ENCODE measurements at regions not wholly inside any gene's neighbourhood (a gene's known extent, or its start where the extent isn't known, plus 50 kb on each side); places are given as distances from the start of the nearest gene placed in this dataset.
A peak's percentile ranks its signal among the peaks of the same experiment; 100 is the strongest.

DNA sequence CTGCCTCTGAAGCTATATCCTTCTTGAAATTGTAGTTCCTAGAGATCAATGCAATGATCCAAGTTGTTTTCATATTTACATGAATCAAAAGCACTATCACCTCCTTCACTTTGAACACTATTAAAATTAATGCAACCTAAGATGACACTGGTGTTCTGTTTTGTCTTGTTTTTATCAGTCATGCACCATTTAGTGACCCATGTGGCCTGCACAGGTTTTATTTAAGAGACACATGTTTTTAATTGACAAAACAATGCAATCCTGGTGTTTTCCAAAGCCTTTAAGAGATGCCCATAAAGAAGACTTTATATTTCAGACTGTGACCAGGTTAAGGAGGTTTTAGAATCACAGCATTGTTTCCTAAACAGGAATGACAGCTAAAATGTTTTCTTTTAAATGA is 177.5 kb downstream of the FAM181B start:
- H3K27me3 ChIP-seq (ENCODE audit: control insufficient read depth in 3 of 3, insufficient read depth in 3 of 3, low read length in 2 of 3): no peaks in the 10 kb centered on the region
- no peak overlapping the region for H3K27ac ChIP-seq (ENCODE audit: low read depth in 1 of 2, low read length in 1 of 2)
- no peaks in the 10 kb centered on the region for H3K4me1 ChIP-seq (ENCODE audit: control insufficient read depth in 5 of 5, insufficient read depth in 5 of 5, low read length in 5 of 5)
- H3K9ac ChIP-seq (ENCODE audit: insufficient read depth in 1 of 2, low read length in 2 of 2): no peak overlapping the region
- H3K4me3 ChIP-seq: no peak overlapping the region
- TF ChIP-seq, protein P1, sequence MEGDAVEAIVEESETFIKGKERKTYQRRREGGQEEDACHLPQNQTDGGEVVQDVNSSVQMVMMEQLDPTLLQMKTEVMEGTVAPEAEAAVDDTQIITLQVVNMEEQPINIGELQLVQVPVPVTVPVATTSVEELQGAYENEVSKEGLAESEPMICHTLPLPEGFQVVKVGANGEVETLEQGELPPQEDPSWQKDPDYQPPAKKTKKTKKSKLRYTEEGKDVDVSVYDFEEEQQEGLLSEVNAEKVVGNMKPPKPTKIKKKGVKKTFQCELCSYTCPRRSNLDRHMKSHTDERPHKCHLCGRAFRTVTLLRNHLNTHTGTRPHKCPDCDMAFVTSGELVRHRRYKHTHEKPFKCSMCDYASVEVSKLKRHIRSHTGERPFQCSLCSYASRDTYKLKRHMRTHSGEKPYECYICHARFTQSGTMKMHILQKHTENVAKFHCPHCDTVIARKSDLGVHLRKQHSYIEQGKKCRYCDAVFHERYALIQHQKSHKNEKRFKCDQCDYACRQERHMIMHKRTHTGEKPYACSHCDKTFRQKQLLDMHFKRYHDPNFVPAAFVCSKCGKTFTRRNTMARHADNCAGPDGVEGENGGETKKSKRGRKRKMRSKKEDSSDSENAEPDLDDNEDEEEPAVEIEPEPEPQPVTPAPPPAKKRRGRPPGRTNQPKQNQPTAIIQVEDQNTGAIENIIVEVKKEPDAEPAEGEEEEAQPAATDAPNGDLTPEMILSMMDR (IDR thresholded peaks at IDR 0.05; ENCODE audit: control extremely low read depth, extremely low read depth): no peak
- no peaks in the 10 kb centered on the region for H3K36me3 ChIP-seq (ENCODE audit: control insufficient read depth in 4 of 4, insufficient read depth in 4 of 4, low read length in 4 of 4)
- DNase-seq: no peak
- ATAC-seq (ENCODE audit: insufficient read depth, low FRiP score): no peak
- no peaks in the 10 kb centered on the region for H3K9me3 ChIP-seq (ENCODE audit: control insufficient read depth in 4 of 4, insufficient read depth in 3 of 4, low read length in 3 of 4)

DNA sequence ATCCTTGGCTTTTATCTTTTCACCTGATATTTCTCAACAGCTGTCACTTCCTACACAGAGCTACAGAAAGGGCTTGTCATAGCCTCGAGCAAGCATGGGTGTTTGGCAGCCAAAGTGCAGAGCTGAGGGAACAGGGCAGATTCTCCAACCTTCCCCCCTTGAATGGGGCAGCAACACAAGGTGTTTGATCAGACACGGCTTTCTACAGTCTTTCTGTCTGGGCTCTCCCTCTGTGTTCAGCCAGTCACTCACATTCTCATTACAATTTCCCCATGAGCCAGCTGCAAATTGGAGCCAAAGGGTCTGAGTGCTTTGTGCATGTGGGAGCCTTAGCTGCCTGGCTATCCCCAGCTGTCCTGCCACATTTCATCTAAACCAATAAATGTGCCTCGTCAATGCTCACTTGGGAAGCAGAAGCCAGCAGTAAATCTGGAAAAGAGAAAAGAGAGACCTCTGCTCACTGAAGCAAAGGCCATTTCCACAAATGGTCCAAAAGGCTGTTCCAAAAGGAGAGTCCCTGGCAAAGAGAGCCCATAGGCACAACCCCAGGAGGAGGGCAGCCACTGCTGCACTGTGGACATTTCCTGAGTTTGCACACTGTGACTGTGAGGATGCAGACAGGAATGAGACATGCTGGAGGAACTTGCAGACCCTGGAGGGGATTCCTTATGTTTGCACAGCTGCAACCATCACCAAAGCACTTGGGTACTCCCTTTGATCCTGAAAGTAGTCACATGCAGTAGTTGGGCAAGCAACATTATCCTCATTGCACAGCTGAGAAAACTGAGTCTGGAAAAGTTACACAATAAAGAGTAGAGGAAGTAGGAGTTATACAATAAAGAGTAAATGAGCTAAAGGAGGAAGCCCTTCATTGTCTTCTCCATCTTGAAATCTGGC is 186.8 kb downstream of the FAM181B start:
- Histone ChIP-seq H3K27me3 (ENCODE audit: control insufficient read depth in 3 of 3, insufficient read depth in 3 of 3, low read length in 2 of 3) (no peaks in the 10 kb centered on the region), H3K4me3 (no peak overlapping the region), H3K9me3 (ENCODE audit: control insufficient read depth in 4 of 4, insufficient read depth in 3 of 4, low read length in 3 of 4) (no peaks in the 10 kb centered on the region), H3K9ac (ENCODE audit: insufficient read depth in 1 of 2, low read length in 2 of 2) (no peak overlapping the region), H3K36me3 (ENCODE audit: control insufficient read depth in 4 of 4, insufficient read depth in 4 of 4, low read length in 4 of 4) (no peaks in the 10 kb centered on the region), H3K27ac (ENCODE audit: low read depth in 1 of 2, low read length in 1 of 2) (no peak overlapping the region), H3K4me1 (ENCODE audit: control insufficient read depth in 5 of 5, insufficient read depth in 5 of 5, low read length in 5 of 5) (peaks cover 0 to 12% (median 0%) of the 10 kb centered on the region in 5 donors)
- 17 to 25% methylated on average over 3 of the region's 3 CpGs for WGBS, 2 donors
- ATAC-seq (ENCODE audit: insufficient read depth, low FRiP score) (no peak), DNase-seq (peak; percentile 28 to 66 (median 65))
- TF ChIP-seq, protein P1 (IDR thresholded peaks at IDR 0.05; ENCODE audit: control extremely low read depth, extremely low read depth): no peak

DNA sequence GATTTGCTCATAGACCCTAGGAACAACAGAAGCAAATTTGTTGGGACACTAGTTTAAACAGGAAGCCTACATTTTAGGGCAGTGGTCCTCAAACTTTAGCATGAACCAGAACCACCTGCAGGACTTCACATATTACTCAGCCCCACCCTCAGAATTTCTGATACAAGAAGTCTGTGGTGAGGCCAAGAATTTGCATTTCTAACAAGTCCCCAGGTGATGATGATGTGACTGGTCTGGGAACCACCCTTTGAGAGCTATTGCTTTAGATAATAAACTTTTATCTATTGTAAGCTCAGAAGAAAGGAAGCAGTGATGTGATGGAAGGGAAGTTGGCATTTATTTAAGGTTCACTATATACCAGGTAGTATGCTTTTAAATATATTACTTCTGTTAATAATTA is 194.0 kb downstream of the FAM181B start:
- Histone ChIP-seq H3K9ac (ENCODE audit: insufficient read depth in 1 of 2, low read length in 2 of 2) (no peak overlapping the region), H3K27me3 (ENCODE audit: control insufficient read depth in 3 of 3, insufficient read depth in 3 of 3, low read length in 2 of 3) (no peaks in the 10 kb centered on the region), H3K9me3 (ENCODE audit: control insufficient read depth in 4 of 4, insufficient read depth in 3 of 4, low read length in 3 of 4) (no peaks in the 10 kb centered on the region), H3K4me1 (ENCODE audit: control insufficient read depth in 5 of 5, insufficient read depth in 5 of 5, low read length in 5 of 5) (peaks cover 0 to 3% (median 0%) of the 10 kb centered on the region in 5 donors), H3K27ac (ENCODE audit: low read depth in 1 of 2, low read length in 1 of 2) (no peak overlapping the region), H3K36me3 (ENCODE audit: control insufficient read depth in 4 of 4, insufficient read depth in 4 of 4, low read length in 4 of 4) (no peaks in the 10 kb centered on the region), H3K4me3 (no peak overlapping the region)
- ATAC-seq (ENCODE audit: insufficient read depth, low FRiP score) (no peak), DNase-seq (no peak)
- TF ChIP-seq, protein P1 (IDR thresholded peaks at IDR 0.05; ENCODE audit: control extremely low read depth, extremely low read depth): no peak

Measured in lung (tissue), 11 donors.